H1 (cell line): ENCODE measurements at regions not wholly inside any gene's neighbourhood (a gene's known extent, or its start where the extent isn't known, plus 50 kb on each side); places are given as distances from the start of the nearest gene placed in this dataset.

Source experiments
- CTCF ChIA-PET: fragments of 300-600 bp; sonication (Branson Sonifier 250); formaldehyde crosslinking; loops from one replicate; lab custom pipeline; 2021; ENCODE audit not compliant: partially characterized antibody; lab: Charles Lee
- POLR2A ChIA-PET: fragments of 300-600 bp; sonication (Branson Sonifier 250); formaldehyde crosslinking; loops from one replicate; lab custom pipeline; 2021; ENCODE audit warnings: inconsistent platforms; ENCODE audit not compliant: partially characterized antibody; lab: Charles Lee
- DNase-seq, 2 experiments: peaks; one replicate each; pipeline versions ENCODE4 v3.0.0 to v3.0.0-alpha.2; 2010 to 2022; ENCODE audit warnings: low spot score in 2 of 2, low read depth in 1 of 2, mixed read lengths in 1 of 2
- FAIRE-seq: peaks from 2 replicates; lab custom pipeline; 2011; peaks lifted over from hg19 to GRCh38; lab: Jason Lieb, UNC
- H2AFZ ChIP-seq: 2 replicates; pipeline ENCODE4 v1.8.1; 2012; ENCODE audit warnings: low read length, inconsistent platforms
- H2AK5ac ChIP-seq: 2 replicates; pipeline ENCODE4 v1.6.1; 2013; ENCODE audit warnings: low read depth, low read length
- H2BK120ac ChIP-seq: replicated peaks from 2 replicates; pipeline ENCODE3; 2013; ENCODE audit warnings: low read depth, low read length, inconsistent platforms
- H2BK12ac ChIP-seq: 2 replicates; pipeline ENCODE4 v1.6.1; 2013; ENCODE audit warnings: low read depth, low read length
- H2BK15ac ChIP-seq: 2 replicates; pipeline ENCODE4 v1.6.1; 2013; ENCODE audit warnings: low read length
- H2BK20ac ChIP-seq: 2 replicates; pipeline ENCODE4 v1.6.1; 2013; ENCODE audit warnings: low read length
- H2BK5ac ChIP-seq: 2 replicates; pipeline ENCODE4 v1.6.1; 2013; ENCODE audit warnings: low read depth, low read length
- H3K14ac ChIP-seq: 2 replicates; pipeline ENCODE4 v1.6.1; 2013; ENCODE audit warnings: inconsistent platforms; ENCODE audit not compliant: insufficient read length
- H3K18ac ChIP-seq: 2 replicates; pipeline ENCODE4 v1.6.1; 2013; ENCODE audit warnings: low read length; ENCODE audit errors: extremely low read depth
- H3K23ac ChIP-seq: 2 replicates; pipeline ENCODE4 v1.6.1; 2013; ENCODE audit warnings: inconsistent platforms; ENCODE audit not compliant: insufficient read length
- H3K23me2 ChIP-seq: 2 replicates; pipeline ENCODE4 v1.6.1; 2013; ENCODE audit warnings: low read depth, low read length
- H3K27ac ChIP-seq: 2 replicates; pipeline ENCODE4 v1.6.1; 2011; ENCODE audit warnings: low read depth, low read length, inconsistent platforms
- H3K27me3 ChIP-seq, 4 experiments: replicated peaks in 1 of 4; 1 replicate in 1 of 4; 2 replicates in 3 of 4; pipeline versions ENCODE4 v1.6.1 to v1.8.1; 2011 to 2013; ENCODE audit warnings: low read length in 3 of 4, mild to moderate bottlenecking in 3 of 4, inconsistent platforms in 2 of 4, mixed read lengths in 2 of 4, moderate library complexity in 1 of 4; ENCODE audit not compliant: control insufficient read depth in 3 of 4, insufficient read depth in 3 of 4; ENCODE audit errors: extremely low read depth in 1 of 4
- H3K36me3 ChIP-seq, 4 experiments: 2 replicates each; pipeline versions ENCODE4 v1.6.1 to v1.8.1; 2011 to 2013; ENCODE audit warnings: mild to moderate bottlenecking in 4 of 4, low read length in 3 of 4, moderate library complexity in 2 of 4, control low read depth in 1 of 4, inconsistent platforms in 1 of 4; ENCODE audit not compliant: insufficient read depth in 4 of 4, control insufficient read depth in 2 of 4
- H3K4ac ChIP-seq: replicated peaks from 2 replicates; pipeline ENCODE3; 2013; ENCODE audit warnings: low read length, low read depth, mixed read lengths, inconsistent platforms; ENCODE audit not compliant: insufficient read length
- H3K4me1 ChIP-seq, 4 experiments: replicated peaks in 1 of 4; 1 replicate in 1 of 4; 2 replicates in 3 of 4; pipeline versions ENCODE4 v1.6.1 to v1.8.1; 2011 to 2013; ENCODE audit warnings: low read length in 3 of 4, inconsistent platforms in 2 of 4, mixed read lengths in 1 of 4; ENCODE audit not compliant: insufficient read depth in 4 of 4, control insufficient read depth in 3 of 4
- H3K4me2 ChIP-seq, 2 experiments: 2 replicates each; pipeline versions ENCODE4 v1.6.1 to v1.8.1; 2011 to 2013; ENCODE audit warnings: low read depth in 2 of 2, low read length in 2 of 2, control low read depth in 1 of 2, inconsistent platforms in 1 of 2, mild to moderate bottlenecking in 1 of 2; ENCODE audit not compliant: insufficient read depth in 1 of 2
- H3K4me3 ChIP-seq, 4 experiments: fragments of 200-600, 300-600 bp in 1 of 4; sonication (generic), shearing (Covaris generic), sonication (Bioruptor Twin) in 1 of 4; 2 replicates each; pipeline versions ENCODE4 v1.5.1 to v1.8.1; 2011 to 2016; ENCODE audit warnings: low read length in 4 of 4, low read depth in 3 of 4, control low read depth in 2 of 4, inconsistent platforms in 2 of 4, mild to moderate bottlenecking in 2 of 4, mixed read lengths in 1 of 4, moderate library complexity in 1 of 4; ENCODE audit not compliant: insufficient read depth in 2 of 4; ENCODE audit errors: extremely low read depth in 1 of 4
- H3K56ac ChIP-seq: replicated peaks from 2 replicates; pipeline ENCODE3; 2013; ENCODE audit warnings: low read depth, mild to moderate bottlenecking, mixed read lengths, low read length, inconsistent platforms; ENCODE audit not compliant: insufficient read length
- H3K79me1 ChIP-seq: 2 replicates; pipeline ENCODE4 v1.6.1; 2013; ENCODE audit warnings: low read depth, low read length, control low read depth
- H3K79me2 ChIP-seq, 2 experiments: 2 replicates each; pipeline versions ENCODE4 v1.6.1 to v1.8.1; 2012 to 2013; ENCODE audit warnings: low read length in 2 of 2, mild to moderate bottlenecking in 2 of 2, inconsistent platforms in 1 of 2; ENCODE audit not compliant: insufficient read depth in 2 of 2, control insufficient read depth in 1 of 2
- H3K9ac ChIP-seq, 4 experiments: replicated peaks in 1 of 4; 1 replicate in 1 of 4; 2 replicates in 3 of 4; pipeline versions ENCODE4 v1.6.1 to v1.8.1; 2011 to 2013; ENCODE audit warnings: low read depth in 3 of 4, low read length in 3 of 4, control low read depth in 2 of 4, mild to moderate bottlenecking in 2 of 4, moderate library complexity in 2 of 4, inconsistent platforms in 1 of 4; ENCODE audit errors: extremely low read depth in 1 of 4
- H3K9me3 ChIP-seq, 2 experiments: 2 replicates each; pipeline versions ENCODE4 v1.6.1 to v1.8.1; 2012 to 2013; ENCODE audit warnings: mild to moderate bottlenecking in 2 of 2, moderate library complexity in 2 of 2, control low read depth in 1 of 2, inconsistent platforms in 1 of 2, low read depth in 1 of 2, low read length in 1 of 2, mixed read lengths in 1 of 2; ENCODE audit not compliant: insufficient read depth in 2 of 2
- H4K20me1 ChIP-seq, 2 experiments: replicated peaks in 1 of 2; 2 replicates each; pipeline versions ENCODE3 to v1.8.1; 2011 to 2013; ENCODE audit warnings: inconsistent platforms in 2 of 2, low read length in 2 of 2, mild to moderate bottlenecking in 1 of 2; ENCODE audit not compliant: insufficient read depth in 2 of 2, control insufficient read depth in 1 of 2
- H4K5ac ChIP-seq: 2 replicates; pipeline ENCODE4 v1.6.1; 2013; ENCODE audit warnings: low read length, low read depth, mixed read lengths, inconsistent platforms; ENCODE audit not compliant: insufficient read length
- H4K8ac ChIP-seq: 2 replicates; pipeline ENCODE4 v1.8.0; 2013; ENCODE audit warnings: mild to moderate bottlenecking, moderate library complexity, low read length, inconsistent platforms; ENCODE audit not compliant: insufficient read depth; ENCODE audit errors: extremely low read depth
- H4K91ac ChIP-seq: replicated peaks from 2 replicates; pipeline ENCODE3; 2013; ENCODE audit warnings: low read length, mixed read lengths, inconsistent platforms; ENCODE audit not compliant: insufficient read length
- ASH2L ChIP-seq: fragments of 200-600, 300-600 bp; sonication (generic); IDR thresholded peaks from one replicate; pipeline ENCODE4 v1.7.1; 2017; ENCODE audit warnings: low read length
- BRCA1 ChIP-seq: IDR thresholded peaks from 2 replicates; pipeline ENCODE4 v1.6.1; 2012; ENCODE audit warnings: low read depth, low read length, improper control_type of control experiment
- CEBPB ChIP-seq: IDR thresholded peaks from 2 replicates; pipeline ENCODE4 v1.6.1; 2012; ENCODE audit warnings: low read depth, low read length
- EGR1 ChIP-seq: IDR thresholded peaks from 2 replicates; pipeline ENCODE4 v1.6.1; 2011; ENCODE audit warnings: low read depth, low read length, borderline replicate concordance
- JUND ChIP-seq: IDR thresholded peaks from 2 replicates; pipeline ENCODE4 v1.6.1; 2011; ENCODE audit warnings: mild to moderate bottlenecking, improper control_type of control experiment, low read length
- PHF8 ChIP-seq: fragments of 200-600 bp; sonication (generic); conservative IDR thresholded peaks from 2 replicates; pipeline ENCODE4 v1.7.1; 2012; ENCODE audit warnings: low read depth, mild to moderate bottlenecking, inconsistent platforms, low read length, moderate library complexity
- POLR2A ChIP-seq, 2 experiments: IDR thresholded peaks; 1 replicate in 1 of 2; 2 replicates in 1 of 2; pipeline ENCODE4 v1.6.1; 2011; ENCODE audit warnings: low read depth in 2 of 2, low read length in 2 of 2, mild to moderate bottlenecking in 2 of 2; ENCODE audit errors: control extremely low read depth in 1 of 2
- RAD21 ChIP-seq, 2 experiments: IDR thresholded peaks in 1 of 2; conservative IDR thresholded peaks in 1 of 2; 2 replicates each; pipeline ENCODE4 v1.6.1; 2011; ENCODE audit warnings: low read depth in 2 of 2, low read length in 2 of 2, improper control_type of control experiment in 1 of 2, inconsistent platforms in 1 of 2, mild to moderate bottlenecking in 1 of 2, moderate library complexity in 1 of 2
- TAF7 ChIP-seq: optimal IDR thresholded peaks from 2 replicates; pipeline ENCODE3; 2011; ENCODE audit warnings: low read depth, mild to moderate bottlenecking, inconsistent platforms, low read length, moderate library complexity, borderline replicate concordance
- WGBS, 2 experiments: shearing (Covaris generic) in 1 of 2; methylation state at CpG; one replicate each; pipeline versions ENCODE4 v1.1.6 to v1.1.7; 2013 to 2015; ENCODE audit warnings: low lambda C conversion rate in 2 of 2, mixed read lengths in 2 of 2, inconsistent platforms in 1 of 2, low coverage in 1 of 2, missing lambda C conversion rate in 1 of 2; ENCODE audit not compliant: insufficient replicate concordance in 2 of 2, insufficient coverage in 1 of 2, insufficient read length in 1 of 2; ENCODE audit errors: extremely low coverage in 1 of 2, missing lambda C conversion rate in 1 of 2; 5-methylcytosine and 5-hydroxymethylcytosine counted together
- TF ChIP-seq, protein P1 (sequence below): IDR thresholded peaks from 2 replicates; pipeline ENCODE4 v1.6.1; 2011; ENCODE audit warnings: low read length, improper control_type of control experiment

DNA sequence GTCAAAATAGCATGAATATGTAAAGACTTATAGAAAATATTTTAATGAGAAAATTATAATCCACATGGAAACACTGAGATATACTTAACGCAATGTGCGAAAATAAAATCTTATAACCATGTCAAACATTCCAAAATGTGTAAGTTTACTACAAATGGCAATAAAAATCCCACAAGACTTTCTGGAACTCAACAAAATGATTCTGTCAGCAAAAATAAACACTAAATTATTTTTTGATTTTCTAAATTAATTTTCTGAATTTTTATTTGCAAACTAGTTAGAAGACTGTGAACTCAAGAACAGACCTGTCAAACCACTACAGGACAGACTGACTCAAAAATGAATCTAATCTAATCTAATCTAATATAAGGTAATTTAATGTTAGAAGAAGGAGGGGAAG lies 160.8 kb upstream of the KCTD7 start:
- Histone ChIP-seq H3K4me3 (no peak overlapping the region), H4K20me1 (no peaks in the 10 kb centered on the region), H4K91ac (no peak overlapping the region), H3K56ac (no peak overlapping the region), H3K9ac (no peak overlapping the region), H3K79me1 (no peaks in the 10 kb centered on the region), H2BK12ac (no peak overlapping the region), H3K27ac (no peak overlapping the region), H2BK5ac (no peak overlapping the region), H3K14ac (no peak overlapping the region), H2BK120ac (no peak overlapping the region), H2BK20ac (no peak overlapping the region), H3K4ac (no peak overlapping the region), H4K5ac (no peak overlapping the region), H2BK15ac (no peak overlapping the region), H3K27me3 (no peaks in the 10 kb centered on the region), H3K9me3 (no peaks in the 10 kb centered on the region), H3K18ac (no peak overlapping the region), H3K23ac (no peak overlapping the region), H2AK5ac (no peak overlapping the region), H3K4me2 (no peak overlapping the region), H3K23me2 (no peaks in the 10 kb centered on the region), H4K8ac (no peak overlapping the region), H3K4me1 (no peaks in the 10 kb centered on the region), H3K79me2 (no peaks in the 10 kb centered on the region), H3K36me3 (no peaks in the 10 kb centered on the region), H2AFZ (no peak overlapping the region)
- FAIRE-seq (no peak), DNase-seq (no peak)
- CTCF ChIA-PET, result interaction anchor here (1.4 to 1.5 kb wide), 2 partner anchors 13 to 327 kb away, joined by 3 read pairs; no protein-coding TSS in a partner anchor
- TF ChIP-seq POLR2A (IDR thresholded peaks at IDR 0.05; ENCODE audit: control extremely low read depth in 1 of 2, low read depth in 2 of 2, low read length in 2 of 2) (no peak), BRCA1 (no peak), EGR1 (no peak), CEBPB (no peak), JUND (no peak), TAF7 (no peak), PHF8 (no peak), RAD21 (IDR thresholded peaks at IDR 0.05 in 1 of 2, conservative IDR thresholded peaks at IDR 0.05 in 1 of 2; ENCODE audit: low read depth in 2 of 2, low read length in 2 of 2) (no peak), ASH2L (no peak)
- TF ChIP-seq, protein P1, sequence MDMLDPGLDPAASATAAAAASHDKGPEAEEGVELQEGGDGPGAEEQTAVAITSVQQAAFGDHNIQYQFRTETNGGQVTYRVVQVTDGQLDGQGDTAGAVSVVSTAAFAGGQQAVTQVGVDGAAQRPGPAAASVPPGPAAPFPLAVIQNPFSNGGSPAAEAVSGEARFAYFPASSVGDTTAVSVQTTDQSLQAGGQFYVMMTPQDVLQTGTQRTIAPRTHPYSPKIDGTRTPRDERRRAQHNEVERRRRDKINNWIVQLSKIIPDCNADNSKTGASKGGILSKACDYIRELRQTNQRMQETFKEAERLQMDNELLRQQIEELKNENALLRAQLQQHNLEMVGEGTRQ, result no peak
- POLR2A ChIA-PET, result no interaction called here
- 90% methylated on average over 2 of the region's 2 CpGs; no CpG with 5 or more reads in 1 of the 2 experiments for WGBS, 2 experiments
